ENCODE measurements at regions not wholly inside any gene's neighbourhood (a gene's known extent, or its start where the extent isn't known, plus 50 kb on each side); places are given as distances from the start of the nearest gene placed in this dataset.

DNA sequence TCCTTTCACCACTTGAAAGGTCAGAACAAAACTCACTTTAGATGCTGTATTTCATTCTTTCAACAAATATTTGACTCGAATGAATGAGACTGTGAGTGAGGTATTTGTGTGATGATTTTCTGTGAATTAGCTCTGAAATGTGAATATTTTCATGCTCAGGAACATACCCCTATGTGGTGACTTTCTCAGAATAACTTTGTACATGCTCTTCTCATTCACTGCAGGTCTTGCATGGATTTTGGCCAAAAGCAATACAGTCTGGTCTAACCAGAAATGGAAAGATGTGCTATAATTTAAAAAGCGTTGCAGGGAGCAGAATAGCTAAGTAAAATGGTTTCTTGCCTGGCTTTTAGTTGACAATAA, 75.5 kb downstream of the MYCN start:
- no peak for DNase-seq (ENCODE audit: extremely low read depth, low read depth)
- TF ChIP-seq, protein P1, sequence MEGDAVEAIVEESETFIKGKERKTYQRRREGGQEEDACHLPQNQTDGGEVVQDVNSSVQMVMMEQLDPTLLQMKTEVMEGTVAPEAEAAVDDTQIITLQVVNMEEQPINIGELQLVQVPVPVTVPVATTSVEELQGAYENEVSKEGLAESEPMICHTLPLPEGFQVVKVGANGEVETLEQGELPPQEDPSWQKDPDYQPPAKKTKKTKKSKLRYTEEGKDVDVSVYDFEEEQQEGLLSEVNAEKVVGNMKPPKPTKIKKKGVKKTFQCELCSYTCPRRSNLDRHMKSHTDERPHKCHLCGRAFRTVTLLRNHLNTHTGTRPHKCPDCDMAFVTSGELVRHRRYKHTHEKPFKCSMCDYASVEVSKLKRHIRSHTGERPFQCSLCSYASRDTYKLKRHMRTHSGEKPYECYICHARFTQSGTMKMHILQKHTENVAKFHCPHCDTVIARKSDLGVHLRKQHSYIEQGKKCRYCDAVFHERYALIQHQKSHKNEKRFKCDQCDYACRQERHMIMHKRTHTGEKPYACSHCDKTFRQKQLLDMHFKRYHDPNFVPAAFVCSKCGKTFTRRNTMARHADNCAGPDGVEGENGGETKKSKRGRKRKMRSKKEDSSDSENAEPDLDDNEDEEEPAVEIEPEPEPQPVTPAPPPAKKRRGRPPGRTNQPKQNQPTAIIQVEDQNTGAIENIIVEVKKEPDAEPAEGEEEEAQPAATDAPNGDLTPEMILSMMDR (IDR thresholded peaks at IDR 0.05; ENCODE audit: low read depth, low read length): no peak

DNA sequence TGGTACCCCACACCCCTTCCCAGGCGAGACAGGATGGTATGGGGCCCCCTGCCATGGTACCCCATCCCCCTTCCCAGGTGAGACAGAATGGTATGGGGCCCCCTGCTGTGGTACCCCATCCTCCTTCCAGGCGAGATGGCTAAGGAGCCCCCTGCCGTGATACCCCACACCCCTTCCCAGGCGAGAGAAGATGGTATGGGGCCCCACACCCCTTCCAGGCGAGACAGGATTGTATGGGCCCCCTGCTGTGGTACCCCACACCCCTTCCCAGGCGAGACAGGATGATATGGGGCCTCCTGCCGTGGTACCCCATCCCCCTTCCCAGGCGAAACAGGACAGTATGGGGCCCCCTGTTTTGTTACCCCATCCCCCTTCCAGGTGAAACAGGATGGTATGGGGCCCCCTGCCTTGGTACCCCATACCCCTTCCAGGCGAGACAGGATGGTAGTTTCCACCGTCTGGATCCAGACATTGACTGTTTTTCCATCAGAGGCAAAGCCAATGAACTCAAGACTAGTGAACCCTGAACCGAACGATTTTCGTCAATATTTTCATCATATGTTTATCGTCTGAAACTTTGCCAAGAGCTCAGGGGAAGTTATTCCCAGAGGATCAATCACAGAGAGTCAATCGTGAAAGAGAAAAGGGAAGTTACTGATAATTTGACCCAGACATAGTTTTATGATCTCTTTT, 75.0 kb downstream of the MYCN start:
- TF ChIP-seq, protein P1 (IDR thresholded peaks at IDR 0.05; ENCODE audit: low read depth, low read length): no peak
- DNase-seq (ENCODE audit: extremely low read depth, low read depth): no peak

GRCh38 chr2:16014802-16015201, 74.5 kb downstream of the MYCN start:
- no peak for DNase-seq (ENCODE audit: extremely low read depth, low read depth)
- TF ChIP-seq, protein P1 (IDR thresholded peaks at IDR 0.05; ENCODE audit: low read depth, low read length): no peak

GRCh38 chr2:16014041-16014787, 73.9 kb downstream of the MYCN start:
- TF ChIP-seq, protein P1 (IDR thresholded peaks at IDR 0.05; ENCODE audit: low read depth, low read length): no peak
- DNase-seq (ENCODE audit: extremely low read depth, low read depth): no peak

GRCh38 chr2:16013359-16013911, 73.1 kb downstream of the MYCN start:
- DNase-seq (ENCODE audit: extremely low read depth, low read depth): no peak
- TF ChIP-seq, protein P1 (IDR thresholded peaks at IDR 0.05; ENCODE audit: low read depth, low read length): no peak

- TF ChIP-seq, protein P1 (IDR thresholded peaks at IDR 0.05; ENCODE audit: low read depth, low read length): no peak
- no peak for DNase-seq (ENCODE audit: extremely low read depth, low read depth)
Observed at GRCh38 chr2:16012626-16013358, 72.4 kb downstream of the MYCN start.
